ENCODE measurements at regions not wholly inside any gene's neighbourhood (a gene's known extent, or its start where the extent isn't known, plus 50 kb on each side); places are given as distances from the start of the nearest gene placed in this dataset.
A peak's percentile ranks its signal among the peaks of the same experiment; 100 is the strongest.

GRCh38 chr9:110059461-110059860, 148.5 kb downstream of the C9orf152 start:
- ATAC-seq (no peak), DNase-seq (no peak)
- no peak for TF ChIP-seq CTCF (IDR thresholded peaks at IDR 0.05)
- no peaks in the 10 kb centered on the region for H3K36me3 ChIP-seq
- no peaks in the 10 kb centered on the region for H3K9me3 ChIP-seq
- intact Hi-C loops (cut with DNase I) = no loop called here
- no peak overlapping the region for H3K4me3 ChIP-seq
- peaks cover 29% of the 10 kb centered on the region for H3K4me1 ChIP-seq
- H3K27me3 ChIP-seq = no peaks in the 10 kb centered on the region
- H3K27ac ChIP-seq = no peak overlapping the region

- intact Hi-C loops (cut with DNase I) = no loop called here
- DNase-seq = no peak
- peak; percentile 8 for ATAC-seq
Measured at GRCh38 chr9:110064803-110065202, 143.2 kb downstream of the C9orf152 start.

GRCh38 chr9:110065532-110065931, 142.4 kb downstream of the C9orf152 start:
- ATAC-seq (peak; percentile 48), DNase-seq (no peak)
- Histone ChIP-seq H3K27ac (peak overlapping the region; percentile 8), H3K27me3 (no peaks in the 10 kb centered on the region), H3K4me3 (no peak overlapping the region), H3K9me3 (no peaks in the 10 kb centered on the region), H3K36me3 (no peaks in the 10 kb centered on the region), H3K4me1 (peaks cover 49% of the 10 kb centered on the region)
- no peak for TF ChIP-seq CTCF (IDR thresholded peaks at IDR 0.05)
- intact Hi-C loops (cut with DNase I) = no loop called here

More at GRCh38 chr9:110064803-110065202, 143.2 kb downstream of the C9orf152 start:
- no peak overlapping the region for H3K4me3 ChIP-seq
- H3K36me3 ChIP-seq = no peaks in the 10 kb centered on the region
- no peaks in the 10 kb centered on the region for H3K9me3 ChIP-seq
- H3K27ac ChIP-seq = peak overlapping the region; percentile 8
- TF ChIP-seq CTCF (IDR thresholded peaks at IDR 0.05) = no peak
- H3K27me3 ChIP-seq = no peaks in the 10 kb centered on the region
- H3K4me1 ChIP-seq = peaks cover 50% of the 10 kb centered on the region

- no peak for ATAC-seq
- H3K4me1 ChIP-seq = peaks cover 49% of the 10 kb centered on the region
- H3K9me3 ChIP-seq = no peaks in the 10 kb centered on the region
- no peak for DNase-seq
- no peak overlapping the region for H3K4me3 ChIP-seq
- H3K27ac ChIP-seq = no peak overlapping the region
- no peak for TF ChIP-seq CTCF (IDR thresholded peaks at IDR 0.05)
- intact Hi-C loops (cut with DNase I) = no loop called here
- H3K36me3 ChIP-seq = no peaks in the 10 kb centered on the region
- no peaks in the 10 kb centered on the region for H3K27me3 ChIP-seq
Measured at GRCh38 chr9:110066929-110067716, 140.8 kb downstream of the C9orf152 start.

- DNase-seq (no peak), ATAC-seq (no peak)
- intact Hi-C loops (cut with DNase I) = no loop called here
- H3K4me3 ChIP-seq = no peak overlapping the region
- H3K9me3 ChIP-seq = no peaks in the 10 kb centered on the region
- H3K27me3 ChIP-seq = no peaks in the 10 kb centered on the region
- H3K4me1 ChIP-seq = peaks cover 56% of the 10 kb centered on the region
- H3K36me3 ChIP-seq = no peaks in the 10 kb centered on the region
- H3K27ac ChIP-seq = no peak overlapping the region
- TF ChIP-seq CTCF (IDR thresholded peaks at IDR 0.05) = no peak
Measured at GRCh38 chr9:110068212-110068611, 139.7 kb downstream of the C9orf152 start.
